Activated gamma-delta T cell treated with Interleukin-2 at 50 U/mL for 16 hours (primary cell): ENCODE measurements at regions not wholly inside any gene's neighbourhood (a gene's known extent, or its start where the extent isn't known, plus 50 kb on each side); places are given as distances from the start of the nearest gene placed in this dataset.

Source experiments
- DNase-seq: peaks from one replicate; pipeline ENCODE4 v3.0.0-alpha.2; 2020

DNA sequence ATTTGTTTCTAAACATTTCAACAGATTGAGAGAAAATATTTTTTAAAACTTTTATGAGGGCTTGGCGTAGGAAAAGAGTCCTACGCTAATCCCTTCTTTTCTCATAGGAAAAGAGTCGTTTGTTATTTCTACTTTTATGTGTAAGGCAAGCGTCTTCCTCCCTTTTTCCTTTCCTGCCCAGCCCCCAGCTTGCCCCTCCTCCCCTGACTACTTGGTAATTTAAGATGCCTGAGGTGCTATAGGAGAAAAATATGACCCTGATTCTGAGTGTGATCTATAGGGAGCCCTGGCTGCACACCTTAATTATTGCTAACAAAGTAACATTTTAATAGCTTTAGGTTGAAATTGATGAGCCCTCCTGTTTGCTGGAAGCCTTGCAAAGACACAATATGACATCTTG lies 373.6 kb downstream of the PBX1 start:
- no peak for DNase-seq

DNA sequence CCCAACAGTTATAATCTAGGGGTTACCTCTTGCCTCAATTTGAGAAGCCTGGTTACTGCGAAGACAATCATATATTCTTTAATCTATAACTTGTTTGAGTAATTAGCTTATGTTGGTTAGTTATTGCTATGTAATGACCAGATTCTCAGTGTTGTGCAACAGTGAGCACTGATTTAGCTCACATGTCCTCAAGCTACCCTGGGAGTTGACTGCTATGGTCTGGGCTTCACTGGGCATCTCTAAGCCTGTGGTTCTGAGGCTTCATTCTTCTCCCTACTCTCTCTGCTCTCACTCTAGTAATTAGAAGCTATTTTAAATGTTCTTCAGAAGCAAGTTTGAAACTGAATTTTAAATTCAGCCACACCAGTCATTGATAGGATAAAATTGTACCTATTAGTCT lies 371.8 kb downstream of the PBX1 start:
- DNase-seq = no peak

DNA sequence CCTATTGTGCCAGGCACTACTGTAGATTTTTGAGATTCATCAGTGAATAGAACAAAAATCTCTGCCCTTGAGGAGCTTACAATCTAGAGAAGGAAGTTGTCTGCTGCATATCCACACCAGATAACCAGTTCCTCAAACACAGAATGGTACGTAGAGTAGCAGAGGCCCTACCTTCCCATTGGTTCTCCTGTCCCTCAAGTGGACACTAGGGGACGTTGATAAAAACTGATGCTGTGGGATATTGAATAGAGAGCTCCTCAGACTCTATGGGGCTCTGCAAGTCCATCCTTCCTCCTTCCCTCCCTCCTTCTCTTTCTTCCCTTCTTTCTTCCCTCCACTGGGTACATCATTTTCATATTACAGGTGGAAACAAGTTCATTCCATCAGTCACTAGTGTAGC lies 371.3 kb downstream of the PBX1 start:
- no peak for DNase-seq

DNA sequence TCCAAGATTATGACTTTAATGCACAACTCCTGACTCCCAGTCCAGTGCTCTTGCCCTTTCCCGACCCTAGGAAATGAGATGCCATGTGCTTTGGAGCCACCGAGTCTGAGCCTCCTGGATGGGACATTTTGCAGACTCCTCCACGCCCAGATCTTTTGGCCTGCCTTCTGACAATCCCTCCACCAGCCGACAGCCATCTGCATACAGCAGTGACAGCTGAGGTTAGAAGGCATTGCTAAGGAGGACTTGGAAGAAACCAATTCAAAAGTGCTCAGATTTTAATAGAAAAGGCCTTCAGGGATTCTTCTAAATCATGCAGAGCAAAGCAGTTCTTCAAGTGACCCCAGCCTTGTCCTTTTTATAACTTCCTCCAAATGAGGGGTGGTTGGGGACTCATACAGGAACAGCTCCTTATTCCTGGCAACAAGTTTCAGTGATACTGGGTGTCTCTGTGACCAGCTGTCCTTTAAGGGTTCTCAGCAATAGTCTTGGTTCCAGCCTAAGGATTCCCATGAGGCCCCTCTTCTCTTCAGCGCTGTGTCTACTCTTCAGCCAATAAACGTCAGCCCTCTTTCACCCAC lies 369.3 kb downstream of the PBX1 start:
- no peak for DNase-seq

DNA sequence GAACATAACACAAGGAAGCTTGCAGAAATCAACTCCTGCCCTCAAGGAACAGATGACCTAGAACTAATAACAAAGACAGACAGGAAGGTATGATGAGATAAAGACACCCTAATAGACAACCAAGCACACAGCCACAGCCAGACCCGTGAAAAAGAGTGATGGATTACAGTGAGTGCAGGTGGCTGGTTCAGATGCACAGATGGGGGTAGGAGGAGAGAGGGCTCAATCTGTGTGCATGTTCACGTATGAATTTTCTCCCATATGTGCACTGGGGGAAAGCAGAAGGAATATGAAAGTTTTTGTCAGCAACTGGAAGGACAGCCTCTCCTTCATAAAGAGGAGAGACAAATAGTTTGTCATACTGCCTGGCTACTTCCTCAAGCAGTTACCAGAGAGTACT lies 367.1 kb downstream of the PBX1 start:
- no peak for DNase-seq

DNA sequence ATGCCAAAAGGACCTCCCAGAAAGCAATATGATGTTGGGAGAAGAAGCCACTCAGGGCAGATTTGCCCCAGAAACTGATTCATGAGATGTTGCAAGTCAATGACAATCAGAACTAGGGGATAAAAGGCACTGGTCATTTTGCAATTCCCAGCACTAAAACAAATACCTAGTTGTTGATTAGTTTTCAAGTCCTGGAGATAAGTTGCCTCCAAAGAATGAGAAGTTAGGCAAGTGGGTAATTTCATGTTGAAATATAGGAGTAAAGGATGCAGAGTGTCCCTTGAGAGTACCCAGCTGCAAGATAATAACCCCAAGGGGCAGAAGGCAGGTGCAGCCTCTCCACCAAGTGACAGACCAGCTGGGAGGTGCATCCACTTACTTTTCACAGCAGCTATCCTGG lies 363.6 kb downstream of the PBX1 start:
- DNase-seq = no peak

DNA sequence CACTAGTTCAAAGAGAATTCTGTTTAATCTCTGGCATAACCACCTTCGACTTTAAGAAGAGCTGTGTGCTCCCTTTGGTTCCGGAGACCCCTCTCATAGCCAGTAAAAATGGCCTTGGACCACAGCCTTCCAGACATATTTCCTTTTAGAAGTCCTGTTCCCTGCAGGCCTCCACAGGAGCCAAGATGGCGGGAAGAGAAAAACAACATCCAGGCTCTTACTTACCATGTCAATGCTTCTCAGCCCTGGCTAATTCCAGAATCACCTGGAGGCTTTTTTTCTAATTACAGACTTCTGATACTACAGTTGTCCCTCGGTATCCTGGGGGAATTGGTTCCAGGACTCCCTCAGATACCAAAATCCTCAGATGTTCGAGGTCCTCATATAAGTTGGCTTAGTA lies 362.5 kb downstream of the PBX1 start:
- no peak for DNase-seq

DNA sequence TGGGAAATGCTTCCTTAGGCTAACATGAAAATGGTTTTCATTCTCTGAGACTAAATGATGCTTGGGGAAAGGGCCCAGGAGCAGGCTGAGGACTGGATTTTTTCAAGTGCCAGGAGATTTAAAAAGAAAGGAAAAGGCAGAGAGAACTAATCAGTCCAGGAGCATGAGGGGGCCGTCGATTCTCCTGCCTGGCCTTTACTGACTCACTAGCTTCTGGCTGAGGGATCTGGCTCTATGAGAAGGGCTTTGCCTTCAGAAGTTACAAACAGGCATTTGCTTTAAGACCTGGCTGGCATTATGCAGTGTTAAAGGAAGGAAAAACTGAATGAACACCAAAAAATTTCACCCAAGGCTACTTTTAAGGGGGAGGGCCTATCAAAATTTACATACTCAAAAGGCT lies 359.2 kb downstream of the PBX1 start:
- no peak for DNase-seq

DNA sequence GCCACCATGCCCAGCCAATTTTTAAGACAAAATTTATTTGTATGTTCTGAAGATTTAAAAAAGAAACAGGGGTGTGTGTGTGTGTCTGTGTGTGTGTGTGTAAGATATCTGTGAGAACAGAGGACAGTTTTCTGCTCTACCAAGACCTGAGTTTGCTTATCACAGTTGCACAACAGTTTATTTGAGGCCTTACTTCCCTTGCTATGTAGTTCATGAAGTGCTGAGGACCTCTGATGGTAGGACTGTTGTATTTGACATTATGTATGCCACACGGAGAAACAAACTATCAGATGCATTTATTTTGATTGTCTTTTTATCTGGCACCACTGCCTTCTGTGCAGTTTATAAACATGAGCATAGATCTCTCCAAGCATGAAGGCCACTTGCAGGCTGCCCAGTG lies 355.2 kb downstream of the PBX1 start:
- DNase-seq = no peak

DNA sequence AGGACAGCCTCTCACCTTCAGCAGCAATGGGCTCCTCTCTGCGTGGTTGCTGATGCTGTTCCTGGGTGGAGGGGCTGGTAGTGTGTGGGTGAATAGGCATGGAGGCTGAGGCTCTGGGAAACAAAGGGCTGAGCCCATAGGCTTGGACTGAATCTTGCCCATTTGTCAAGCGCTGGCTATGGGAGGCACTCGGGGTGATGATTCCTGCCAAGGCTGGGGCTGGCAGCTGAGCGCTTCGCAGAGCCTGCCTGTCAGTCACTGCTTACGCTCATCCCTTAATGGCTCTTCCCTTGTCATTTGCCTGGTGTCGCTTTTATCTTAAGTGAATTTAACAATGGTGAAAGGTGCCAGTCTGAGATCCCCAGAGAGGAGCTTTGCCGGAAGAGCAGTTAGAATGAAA lies 353.3 kb downstream of the PBX1 start:
- no peak for DNase-seq

DNA sequence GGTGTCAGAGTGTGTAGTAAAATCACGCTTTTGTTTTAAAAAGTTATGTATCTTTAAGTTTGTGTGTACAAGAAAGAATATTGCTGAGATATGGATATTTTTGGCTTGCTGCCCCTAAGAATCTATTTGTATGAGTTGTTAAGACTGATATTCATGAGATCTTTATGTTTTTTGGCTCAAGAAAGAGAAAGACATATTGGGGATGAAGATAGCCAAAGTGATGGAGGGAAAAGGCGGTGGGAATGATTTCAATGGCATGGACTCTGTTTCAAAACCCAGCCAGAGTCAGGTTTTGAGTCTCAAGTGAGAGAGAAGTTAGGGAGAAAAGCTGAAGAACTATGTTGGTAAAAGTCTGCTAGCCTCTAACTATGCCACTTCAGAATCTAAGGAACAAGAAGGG lies 351.7 kb downstream of the PBX1 start:
- no peak for DNase-seq

DNA sequence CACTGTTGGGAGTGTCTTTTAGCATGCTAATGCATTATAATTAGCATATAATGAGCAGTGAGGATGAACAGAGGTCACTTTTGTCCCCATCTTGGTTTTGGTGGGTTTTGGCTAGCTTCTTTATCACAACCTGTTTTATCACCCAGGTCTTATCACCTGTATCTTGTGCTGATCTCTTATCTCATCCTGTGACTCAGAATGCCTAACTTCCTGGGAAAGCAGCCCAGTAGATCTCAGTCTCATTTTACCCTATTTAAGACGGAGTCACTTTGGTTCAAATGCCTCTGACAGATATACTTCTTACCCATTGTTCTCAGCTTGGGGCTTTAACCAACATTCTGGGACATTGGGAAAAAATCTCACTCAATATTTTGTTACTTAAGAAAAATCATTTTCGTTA lies 348.7 kb downstream of the PBX1 start:
- DNase-seq = no peak

DNA sequence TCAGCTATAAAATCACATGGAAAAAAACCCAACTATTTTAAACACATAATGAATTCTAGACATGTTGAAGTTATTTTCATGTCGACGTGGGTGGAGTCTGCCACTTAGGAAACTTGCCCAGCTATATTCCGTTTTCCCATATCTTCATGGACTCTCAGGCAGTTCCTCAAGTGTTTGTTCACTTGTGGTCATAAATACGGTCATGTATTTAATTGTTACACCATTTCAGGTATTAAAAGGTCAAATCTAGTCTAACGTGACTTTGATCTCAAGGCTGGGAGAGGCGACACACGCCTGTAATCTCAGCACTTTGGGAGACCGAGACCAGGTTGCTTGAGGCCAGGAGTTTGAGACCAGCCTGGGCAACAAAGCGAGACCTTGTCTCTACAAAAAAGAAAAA lies 346.9 kb downstream of the PBX1 start:
- DNase-seq = no peak

DNA sequence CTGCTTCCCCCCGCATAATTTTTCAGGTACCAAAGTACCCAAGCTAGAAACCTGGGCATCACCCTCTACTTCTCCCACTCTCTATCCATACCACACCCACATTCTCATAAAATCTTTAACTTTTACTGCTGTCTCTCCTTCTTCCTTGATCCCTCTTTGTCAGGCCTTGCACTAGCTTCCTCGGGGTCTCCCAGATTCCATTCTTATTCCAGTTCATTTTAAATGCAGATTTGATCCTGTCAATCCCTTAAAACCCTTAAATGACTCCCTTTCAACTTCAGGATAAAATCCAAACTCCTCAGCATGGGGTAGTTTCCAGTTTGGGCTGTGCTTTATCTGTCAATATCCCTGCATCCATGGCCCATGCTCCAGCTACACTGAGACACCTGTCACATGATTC lies 343.5 kb downstream of the PBX1 start:
- no peak for DNase-seq
